ENCODE measurements at regions not wholly inside any gene's neighbourhood (a gene's known extent, or its start where the extent isn't known, plus 50 kb on each side); places are given as distances from the start of the nearest gene placed in this dataset.

DNA sequence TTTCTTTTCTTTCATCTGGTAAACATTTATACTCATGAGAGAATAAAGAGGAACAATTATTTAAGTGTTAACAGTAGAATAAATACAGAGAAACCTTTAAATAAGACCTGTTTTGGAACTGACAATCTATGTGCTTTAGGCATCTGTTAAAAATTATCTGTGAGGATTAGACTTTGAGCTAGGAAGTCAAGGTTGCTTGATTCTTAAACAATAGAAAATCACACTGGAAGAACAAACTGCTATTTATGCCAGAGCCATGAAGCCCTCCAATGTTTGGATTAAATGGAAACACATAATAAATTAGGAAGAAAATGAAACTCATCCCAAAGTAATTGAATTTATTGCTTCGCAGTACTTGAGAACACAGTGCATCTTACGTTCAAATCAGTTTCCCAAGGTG, 207.2 kb upstream of the NPY2R start:
- ATAC-seq (no peak), DNase-seq (no peak)
- H3K27me3 ChIP-seq (ENCODE audit: low read depth), result no peaks in the 10 kb centered on the region
- intact Hi-C loops (cut with DNase I), result no loop called here
- H3K4me1 ChIP-seq, result no peaks in the 10 kb centered on the region
- no peak for TF ChIP-seq CTCF (IDR thresholded peaks at IDR 0.05)
- H3K27ac ChIP-seq, result no peak overlapping the region
- H3K9me3 ChIP-seq, result no peaks in the 10 kb centered on the region
- H3K4me3 ChIP-seq, result no peak overlapping the region
- H3K36me3 ChIP-seq, result no peaks in the 10 kb centered on the region

GRCh38 chr4:155005395-155006090, 202.9 kb upstream of the NPY2R start:
- H3K27ac ChIP-seq, result no peak overlapping the region
- DNase-seq (no peak), ATAC-seq (no peak)
- TF ChIP-seq CTCF (IDR thresholded peaks at IDR 0.05), result no peak
- no peaks in the 10 kb centered on the region for H3K27me3 ChIP-seq (ENCODE audit: low read depth)
- H3K4me1 ChIP-seq, result no peaks in the 10 kb centered on the region
- no peak overlapping the region for H3K4me3 ChIP-seq
- intact Hi-C loops (cut with DNase I), result no loop called here
- no peaks in the 10 kb centered on the region for H3K36me3 ChIP-seq
- no peaks in the 10 kb centered on the region for H3K9me3 ChIP-seq

DNA sequence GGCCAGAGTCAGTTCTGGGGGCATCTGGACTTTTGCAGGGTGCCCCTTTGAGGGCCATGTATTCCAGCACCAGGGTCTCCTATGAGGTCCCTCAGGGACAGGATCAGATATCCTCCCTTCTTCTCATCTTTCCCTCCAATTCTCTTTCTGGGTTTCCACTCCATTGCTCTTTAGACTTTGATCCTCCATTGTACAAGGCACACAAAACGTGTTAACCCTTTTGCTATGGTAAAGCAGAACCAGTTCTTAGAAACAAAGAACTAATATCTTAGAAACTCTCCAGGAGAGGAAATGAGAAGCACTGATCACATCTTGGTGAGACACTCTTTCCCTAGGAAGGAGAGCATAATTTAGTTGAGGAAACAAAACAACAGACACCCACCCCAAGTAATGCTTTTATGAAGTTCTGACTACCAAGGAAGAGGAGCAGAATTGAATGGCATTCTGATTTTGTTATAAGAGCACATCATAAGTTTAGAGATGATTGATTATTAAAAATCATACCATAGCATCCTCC, 200.7 kb upstream of the NPY2R start:
- Histone ChIP-seq H3K9me3 (no peaks in the 10 kb centered on the region), H3K4me3 (no peak overlapping the region), H3K36me3 (no peaks in the 10 kb centered on the region), H3K4me1 (no peaks in the 10 kb centered on the region), H3K27me3 (ENCODE audit: low read depth) (no peaks in the 10 kb centered on the region), H3K27ac (no peak overlapping the region)
- intact Hi-C loops (cut with DNase I), result no loop called here
- DNase-seq (no peak), ATAC-seq (no peak)
- TF ChIP-seq CTCF (IDR thresholded peaks at IDR 0.05), result no peak

GRCh38 chr4:155008389-155008788, 200.0 kb upstream of the NPY2R start:
- Histone ChIP-seq H3K27ac (no peak overlapping the region), H3K4me1 (no peaks in the 10 kb centered on the region), H3K9me3 (no peaks in the 10 kb centered on the region), H3K4me3 (no peak overlapping the region), H3K36me3 (no peaks in the 10 kb centered on the region), H3K27me3 (ENCODE audit: low read depth) (no peaks in the 10 kb centered on the region)
- TF ChIP-seq CTCF (IDR thresholded peaks at IDR 0.05), result no peak
- intact Hi-C loops (cut with DNase I), result no loop called here
- DNase-seq (no peak), ATAC-seq (no peak)

DNA sequence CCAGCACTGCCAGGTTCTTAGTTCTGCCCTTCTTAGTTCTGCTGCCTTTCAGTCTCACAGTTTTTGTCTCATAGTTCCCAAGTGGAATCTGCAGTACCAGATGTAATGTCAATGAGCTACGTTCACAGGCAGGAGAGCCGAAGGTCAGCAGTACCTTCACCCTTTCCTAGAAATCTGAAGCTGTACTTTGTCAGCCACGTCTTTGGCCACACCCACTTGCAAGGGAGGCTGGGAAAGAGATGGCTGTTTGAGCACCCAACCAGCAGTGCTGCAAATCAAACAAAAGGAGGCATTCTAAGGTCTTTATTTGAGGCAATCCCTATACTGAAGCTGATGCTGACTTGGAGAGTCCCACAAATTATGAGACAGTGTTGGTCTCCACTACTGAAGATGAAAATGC, 199.1 kb upstream of the NPY2R start:
- Histone ChIP-seq H3K9me3 (no peaks in the 10 kb centered on the region), H3K27me3 (ENCODE audit: low read depth) (no peaks in the 10 kb centered on the region), H3K4me1 (no peaks in the 10 kb centered on the region), H3K36me3 (no peaks in the 10 kb centered on the region), H3K27ac (no peak overlapping the region), H3K4me3 (no peak overlapping the region)
- DNase-seq (no peak), ATAC-seq (no peak)
- intact Hi-C loops (cut with DNase I), result no loop called here
- TF ChIP-seq CTCF (IDR thresholded peaks at IDR 0.05), result no peak
